ENCODE measurements at regions not wholly inside any gene's neighbourhood (a gene's known extent, or its start where the extent isn't known, plus 50 kb on each side); places are given as distances from the start of the nearest gene placed in this dataset.

DNA sequence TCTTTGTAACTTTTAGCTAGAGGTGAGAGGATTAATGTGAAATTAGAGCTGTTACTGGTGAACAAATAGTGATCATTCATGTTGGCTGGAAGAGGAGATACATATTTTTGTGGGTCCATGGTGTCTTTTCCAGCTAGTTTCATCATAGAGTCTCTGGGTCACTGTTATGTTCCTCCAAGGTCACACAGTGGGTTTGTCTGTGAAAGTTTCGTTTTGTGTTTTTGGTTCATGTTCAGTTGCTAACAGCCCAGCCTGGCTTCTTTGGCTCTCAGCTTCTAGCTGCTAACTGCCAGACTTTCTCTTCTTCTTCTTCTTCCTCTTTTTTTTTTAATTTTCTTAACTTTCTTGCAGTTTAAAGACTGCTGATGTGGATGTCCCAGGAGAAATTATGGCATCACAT, 480.0 kb upstream of the SYT4 start:
- TF ChIP-seq POLR2A (IDR thresholded peaks at IDR 0.05) (no peak), CTCF (IDR thresholded peaks at IDR 0.05) (no peak), POLR2AphosphoS5 (IDR thresholded peaks at IDR 0.05) (no peak), EP300 (IDR thresholded peaks at IDR 0.05) (no peak)

All from gastroesophageal sphincter (tissue), 3 donors.